ENCODE measurements at regions not wholly inside any gene's neighbourhood (a gene's known extent, or its start where the extent isn't known, plus 50 kb on each side); places are given as distances from the start of the nearest gene placed in this dataset.

DNA sequence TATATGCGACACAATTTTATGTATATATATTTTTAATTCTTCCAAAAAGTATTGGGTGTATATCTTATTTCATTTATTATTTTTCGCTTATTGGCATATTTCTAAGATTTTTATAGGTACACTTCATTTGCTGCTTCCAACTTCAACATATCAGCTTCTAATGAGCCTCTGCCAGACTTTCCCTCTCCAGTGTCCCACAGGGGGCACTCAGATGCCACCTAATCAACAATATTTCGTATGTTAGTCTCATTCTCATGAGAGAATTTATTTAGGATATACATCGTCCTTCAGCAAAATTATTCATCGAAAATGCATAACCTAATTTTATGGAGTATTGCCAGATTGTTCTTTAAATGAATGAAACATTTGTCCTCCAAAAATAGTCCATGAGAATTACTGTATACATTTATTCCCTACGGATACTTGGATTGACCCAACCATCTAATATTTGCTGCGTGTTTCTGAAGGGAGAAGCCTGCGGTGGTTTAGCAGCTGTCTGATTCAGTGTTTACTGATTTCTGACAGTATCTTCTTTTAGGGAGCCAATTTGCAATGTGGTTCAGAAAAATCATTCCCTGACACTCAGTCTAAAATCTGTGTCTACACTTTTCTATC, 100.6 kb upstream of the SELENOP start:
- 0 out of 5 replicates have a peak, but pooled peaks cover 0 to 4% of the 10 kb centered on the region in 2 experiments for H3K27me3 ChIP-seq (ENCODE audit: control insufficient read depth in 2 of 2, insufficient read depth in 2 of 2, low read length in 2 of 2)
- H4K20me1 ChIP-seq (replicated peaks; ENCODE audit: control insufficient read depth, insufficient read depth, low read length): no peaks in the 10 kb centered on the region
- ATAC-seq: no peak
- no peaks in the 10 kb centered on the region for H3K9me3 ChIP-seq (replicated peaks; ENCODE audit: control insufficient read depth, insufficient read depth, low read depth, low read length)
- intact Hi-C loops (cut with micrococcal nuclease) (loop anchor here (1.0 to 5.0 kb wide), 2 partner anchors 80 to 128 kb away; partner anchors contain the start of gene ANXA2R), in situ Hi-C loops (cut with MboI) (loop anchor here (10.0 kb wide), 1 partner anchor 473 kb away; no protein-coding TSS in a partner anchor)
- no peaks in the 10 kb centered on the region for H3K36me3 ChIP-seq (ENCODE audit: control insufficient read depth, insufficient read depth, low read length)
- peaks cover 3 to 11% of the 10 kb centered on the region in 2 experiments; a peak in 3 of 5 replicates for H3K4me1 ChIP-seq (replicated peaks in 1 of 2; ENCODE audit: control insufficient read depth in 2 of 2, insufficient read depth in 2 of 2, low read length in 2 of 2)
- H3K27ac ChIP-seq (ENCODE audit: extremely low read depth, low read depth, low read length): no peak overlapping the region
- peak in 2 of 4 experiments; percentile 37 to 53 for DNase-seq (ENCODE audit: extremely low read depth in 1 of 4, low spot score in 3 of 4)
- H3K4me2 ChIP-seq (ENCODE audit: insufficient read depth, low read length): no peak overlapping the region
- H3K4me3 ChIP-seq: no peak overlapping the region
- no peak overlapping the region for H2AFZ ChIP-seq (ENCODE audit: low read depth, low read length)
- H3K9ac ChIP-seq (ENCODE audit: insufficient read depth in 1 of 2, low read depth in 2 of 2, low read length in 2 of 2): no peak overlapping the region
- H3K9me1 ChIP-seq (ENCODE audit: control insufficient read depth, insufficient read depth, low read length): no peaks in the 10 kb centered on the region
- BruUV-seq (replicated peaks): no TSS peak
- WGBS (ENCODE audit: insufficient coverage, low coverage, missing lambda C conversion rate): 30% methylated on average over 8 of the region's 8 CpGs
- FAIRE-seq: no peak
- CTCF ChIA-PET (ENCODE audit: low intra/inter-chr PET ratio): interaction anchor here (0.7 to 1.6 kb wide), 6 partner anchors 126 to 285 kb away, joined by 3 to 7 read pairs (median 4); partner anchors contain the start of gene ANXA2R
- no peaks in the 10 kb centered on the region for H3K79me2 ChIP-seq (ENCODE audit: control insufficient read depth, insufficient read depth, low read length)
- POLR2A ChIA-PET: interaction anchor here (0.7 to 1.7 kb wide), 5 partner anchors 77 to 154 kb away, joined by 3 to 4 read pairs (median 3); no protein-coding TSS in a partner anchor
- TF ChIP-seq IFI16 (CRISPR knock-in tag; IDR thresholded peaks at IDR 0.05): no peak
- TF ChIP-seq, protein P1, sequence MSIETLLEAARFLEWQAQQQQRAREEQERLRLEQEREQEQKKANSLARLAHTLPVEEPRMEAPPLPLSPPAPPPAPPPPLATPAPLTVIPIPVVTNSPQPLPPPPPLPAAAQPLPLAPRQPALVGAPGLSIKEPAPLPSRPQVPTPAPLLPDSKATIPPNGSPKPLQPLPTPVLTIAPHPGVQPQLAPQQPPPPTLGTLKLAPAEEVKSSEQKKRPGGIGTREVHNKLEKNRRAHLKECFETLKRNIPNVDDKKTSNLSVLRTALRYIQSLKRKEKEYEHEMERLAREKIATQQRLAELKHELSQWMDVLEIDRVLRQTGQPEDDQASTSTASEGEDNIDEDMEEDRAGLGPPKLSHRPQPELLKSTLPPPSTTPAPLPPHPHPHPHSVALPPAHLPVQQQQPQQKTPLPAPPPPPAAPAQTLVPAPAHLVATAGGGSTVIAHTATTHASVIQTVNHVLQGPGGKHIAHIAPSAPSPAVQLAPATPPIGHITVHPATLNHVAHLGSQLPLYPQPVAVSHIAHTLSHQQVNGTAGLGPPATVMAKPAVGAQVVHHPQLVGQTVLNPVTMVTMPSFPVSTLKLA (conservative IDR thresholded peaks at IDR 0.05): 0 out of 4 replicates have a peak, but pooled peaks of 1 of the 2 experiments have one; percentile 17
- TF ChIP-seq, protein P2, sequence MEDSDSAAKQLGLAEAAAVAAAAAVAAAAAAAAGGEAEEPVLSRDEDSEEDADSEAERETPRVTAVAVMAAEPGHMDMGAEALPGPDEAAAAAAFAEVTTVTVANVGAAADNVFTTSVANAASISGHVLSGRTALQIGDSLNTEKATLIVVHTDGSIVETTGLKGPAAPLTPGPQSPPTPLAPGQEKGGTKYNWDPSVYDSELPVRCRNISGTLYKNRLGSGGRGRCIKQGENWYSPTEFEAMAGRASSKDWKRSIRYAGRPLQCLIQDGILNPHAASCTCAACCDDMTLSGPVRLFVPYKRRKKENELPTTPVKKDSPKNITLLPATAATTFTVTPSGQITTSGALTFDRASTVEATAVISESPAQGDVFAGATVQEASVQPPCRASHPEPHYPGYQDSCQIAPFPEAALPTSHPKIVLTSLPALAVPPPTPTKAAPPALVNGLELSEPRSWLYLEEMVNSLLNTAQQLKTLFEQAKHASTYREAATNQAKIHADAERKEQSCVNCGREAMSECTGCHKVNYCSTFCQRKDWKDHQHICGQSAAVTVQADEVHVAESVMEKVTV (CRISPR knock-in tag; IDR thresholded peaks at IDR 0.05): peak; percentile 77; the same call in 1 of the 2 replicates
- TF ChIP-seq SMC3 (conservative IDR thresholded peaks at IDR 0.05; ENCODE audit: insufficient read depth, low read depth, low read length): peak; percentile 51
- peak; percentile 84 to 86 for TF ChIP-seq RAD21 (CRISPR knock-in tag; conservative IDR thresholded peaks at IDR 0.05 in 1 of 2, IDR thresholded peaks at IDR 0.05 in 1 of 2)
- TF ChIP-seq, protein P3, sequence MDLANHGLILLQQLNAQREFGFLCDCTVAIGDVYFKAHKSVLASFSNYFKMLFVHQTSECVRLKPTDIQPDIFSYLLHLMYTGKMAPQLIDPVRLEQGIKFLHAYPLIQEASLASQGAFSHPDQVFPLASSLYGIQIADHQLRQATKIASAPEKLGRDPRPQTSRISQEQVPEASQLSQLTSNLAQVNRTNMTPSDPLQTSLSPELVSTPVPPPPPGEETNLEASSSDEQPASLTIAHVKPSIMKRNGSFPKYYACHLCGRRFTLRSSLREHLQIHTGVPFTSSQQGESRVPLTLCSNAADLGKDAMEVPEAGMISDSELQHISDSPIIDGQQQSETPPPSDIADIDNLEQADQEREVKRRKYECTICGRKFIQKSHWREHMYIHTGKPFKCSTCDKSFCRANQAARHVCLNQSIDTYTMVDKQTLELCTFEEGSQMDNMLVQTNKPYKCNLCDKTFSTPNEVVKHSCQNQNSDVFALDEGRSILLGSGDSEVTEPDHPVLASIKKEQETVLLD (IDR thresholded peaks at IDR 0.05): no peak
- TF ChIP-seq, protein P4, sequence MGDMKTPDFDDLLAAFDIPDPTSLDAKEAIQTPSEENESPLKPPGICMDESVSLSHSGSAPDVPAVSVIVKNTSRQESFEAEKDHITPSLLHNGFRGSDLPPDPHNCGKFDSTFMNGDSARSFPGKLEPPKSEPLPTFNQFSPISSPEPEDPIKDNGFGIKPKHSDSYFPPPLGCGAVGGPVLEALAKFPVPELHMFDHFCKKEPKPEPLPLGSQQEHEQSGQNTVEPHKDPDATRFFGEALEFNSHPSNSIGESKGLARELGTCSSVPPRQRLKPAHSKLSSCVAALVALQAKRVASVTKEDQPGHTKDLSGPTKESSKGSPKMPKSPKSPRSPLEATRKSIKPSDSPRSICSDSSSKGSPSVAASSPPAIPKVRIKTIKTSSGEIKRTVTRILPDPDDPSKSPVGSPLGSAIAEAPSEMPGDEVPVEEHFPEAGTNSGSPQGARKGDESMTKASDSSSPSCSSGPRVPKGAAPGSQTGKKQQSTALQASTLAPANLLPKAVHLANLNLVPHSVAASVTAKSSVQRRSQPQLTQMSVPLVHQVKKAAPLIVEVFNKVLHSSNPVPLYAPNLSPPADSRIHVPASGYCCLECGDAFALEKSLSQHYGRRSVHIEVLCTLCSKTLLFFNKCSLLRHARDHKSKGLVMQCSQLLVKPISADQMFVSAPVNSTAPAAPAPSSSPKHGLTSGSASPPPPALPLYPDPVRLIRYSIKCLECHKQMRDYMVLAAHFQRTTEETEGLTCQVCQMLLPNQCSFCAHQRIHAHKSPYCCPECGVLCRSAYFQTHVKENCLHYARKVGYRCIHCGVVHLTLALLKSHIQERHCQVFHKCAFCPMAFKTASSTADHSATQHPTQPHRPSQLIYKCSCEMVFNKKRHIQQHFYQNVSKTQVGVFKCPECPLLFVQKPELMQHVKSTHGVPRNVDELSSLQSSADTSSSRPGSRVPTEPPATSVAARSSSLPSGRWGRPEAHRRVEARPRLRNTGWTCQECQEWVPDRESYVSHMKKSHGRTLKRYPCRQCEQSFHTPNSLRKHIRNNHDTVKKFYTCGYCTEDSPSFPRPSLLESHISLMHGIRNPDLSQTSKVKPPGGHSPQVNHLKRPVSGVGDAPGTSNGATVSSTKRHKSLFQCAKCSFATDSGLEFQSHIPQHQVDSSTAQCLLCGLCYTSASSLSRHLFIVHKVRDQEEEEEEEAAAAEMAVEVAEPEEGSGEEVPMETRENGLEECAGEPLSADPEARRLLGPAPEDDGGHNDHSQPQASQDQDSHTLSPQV (IDR thresholded peaks at IDR 0.05): no peak
- TF ChIP-seq SRF (CRISPR knock-in tag; IDR thresholded peaks at IDR 0.05): no peak

Measured in K562 (cell line).